A673 (cell line): ENCODE measurements at regions not wholly inside any gene's neighbourhood (a gene's known extent, or its start where the extent isn't known, plus 50 kb on each side); places are given as distances from the start of the nearest gene placed in this dataset.

Experiments used
- CTCF ChIP-seq: fragments of 300-800, 200-600 bp; sonication (generic); conservative IDR thresholded peaks from 2 replicates; pipeline ENCODE4 v1.5.1; 2017; ENCODE audit warnings: low read depth, mild to moderate bottlenecking, antibody characterized with exemption, low read length, moderate library complexity, mixed read lengths
- EZH2 ChIP-seq: fragments of 200-600 bp; sonication (generic); IDR thresholded peaks from 2 replicates; pipeline ENCODE4 v1.6.1; 2017; ENCODE audit warnings: borderline replicate concordance, low read depth, mild to moderate bottlenecking, mixed read lengths, antibody characterized with exemption, low read length; ENCODE audit not compliant: poor library complexity, severe bottlenecking

- TF ChIP-seq CTCF (no peak), EZH2 (no peak)
These were observed 421.8 kb downstream of the GBA3 start for GRCh38 chr4:23114538-23114937.
